LHCN-M2 (cell line): ENCODE measurements at regions not wholly inside any gene's neighbourhood (a gene's known extent, or its start where the extent isn't known, plus 50 kb on each side); places are given as distances from the start of the nearest gene placed in this dataset.
A peak's percentile ranks its signal among the peaks of the same experiment; 100 is the strongest.

Source experiments
- DNase-seq: peaks from one replicate; pipeline ENCODE4 v3.0.0-alpha.2; 2012; ENCODE audit warnings: low read depth

DNA sequence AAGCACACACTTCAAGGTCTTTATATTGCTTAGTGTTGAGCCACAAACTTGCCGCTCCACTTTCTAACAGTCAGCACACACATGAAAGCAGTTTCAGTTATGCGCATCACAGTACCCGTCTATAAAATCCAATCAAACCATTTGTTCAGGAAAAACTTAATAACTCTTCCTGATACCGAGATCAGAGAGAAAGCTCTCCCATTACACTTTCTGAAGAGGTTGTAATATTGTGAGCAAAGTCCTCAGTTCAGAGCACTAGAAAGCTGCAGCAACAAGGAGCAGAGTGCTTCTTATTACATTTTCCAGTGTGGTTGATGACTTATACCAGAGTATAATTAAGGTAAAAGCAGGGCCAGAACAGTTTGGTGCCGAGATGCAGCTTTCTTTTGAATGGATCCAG is 102.8 kb upstream of the F3 start:
- no peak for DNase-seq

DNA sequence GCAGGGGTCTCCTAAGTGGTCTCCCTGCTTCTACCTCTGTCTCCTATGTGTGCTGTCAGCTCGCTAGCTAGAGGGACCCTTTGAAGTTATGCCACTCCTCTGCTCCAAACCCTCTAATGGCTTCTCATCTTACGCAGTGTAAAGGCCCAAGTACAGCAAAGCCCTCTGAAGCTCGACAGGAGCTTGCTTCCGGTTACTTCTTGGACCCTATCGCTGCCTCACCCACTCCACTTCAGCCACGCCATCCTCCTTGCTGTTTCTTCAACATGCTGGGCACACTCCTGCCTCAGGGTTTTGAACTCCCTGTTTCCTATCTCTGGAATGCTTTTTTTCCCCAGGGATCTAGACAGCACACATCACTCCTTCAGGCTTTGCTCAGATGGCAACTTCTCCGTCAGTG is 102.3 kb upstream of the F3 start:
- DNase-seq = no peak

DNA sequence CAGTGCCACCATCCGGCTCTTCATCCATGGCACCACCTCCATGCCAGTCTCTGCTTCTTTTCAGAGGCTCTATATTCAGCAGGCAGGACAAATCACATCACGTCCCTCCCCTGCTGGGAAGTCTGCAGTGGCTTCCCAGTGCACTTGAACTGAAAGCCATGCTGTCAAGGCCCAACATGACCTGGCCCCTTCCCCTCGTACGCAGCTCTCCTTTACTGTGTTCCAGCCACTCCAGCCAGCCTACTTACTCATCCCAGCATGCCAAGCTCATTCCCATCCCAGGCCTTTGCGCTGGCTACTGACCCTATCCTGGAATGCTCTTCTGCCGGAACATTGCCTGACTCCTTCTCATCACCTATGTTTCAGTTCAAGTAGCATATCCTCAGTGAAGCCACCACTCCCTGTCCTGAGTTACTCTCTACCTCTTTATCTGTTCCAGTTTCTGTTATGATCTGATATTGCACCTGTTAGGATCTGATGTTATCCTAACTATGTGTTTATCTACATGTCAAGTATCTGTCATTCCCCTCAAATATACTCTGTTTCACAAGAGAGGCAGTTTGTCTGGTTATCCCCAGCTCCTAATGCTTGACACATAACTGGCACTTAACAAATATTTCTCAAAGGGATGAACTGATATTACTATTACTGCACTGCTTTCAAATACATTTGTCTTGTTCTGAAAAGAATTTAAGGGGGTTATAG is 101.2 kb upstream of the F3 start:
- no peak for DNase-seq

DNA sequence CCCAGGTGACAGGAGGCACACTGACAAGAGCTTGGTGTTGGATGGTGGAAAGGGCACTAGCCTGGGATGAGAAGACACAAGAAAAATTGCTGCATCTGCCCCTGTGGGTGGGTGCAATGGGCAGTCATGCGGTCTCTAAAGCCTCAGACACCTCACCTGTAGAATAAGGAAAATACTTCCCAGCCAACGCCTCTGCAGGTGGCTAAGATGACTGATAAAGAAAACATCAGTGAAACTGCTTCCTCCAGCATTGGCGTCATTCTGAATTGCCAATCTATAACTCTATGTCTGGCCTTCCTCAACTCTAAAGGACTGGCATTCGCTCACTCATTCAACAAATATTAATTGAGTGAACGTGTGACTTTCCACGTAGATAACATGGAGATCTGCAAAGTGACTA is 100.4 kb upstream of the F3 start:
- DNase-seq = no peak

DNA sequence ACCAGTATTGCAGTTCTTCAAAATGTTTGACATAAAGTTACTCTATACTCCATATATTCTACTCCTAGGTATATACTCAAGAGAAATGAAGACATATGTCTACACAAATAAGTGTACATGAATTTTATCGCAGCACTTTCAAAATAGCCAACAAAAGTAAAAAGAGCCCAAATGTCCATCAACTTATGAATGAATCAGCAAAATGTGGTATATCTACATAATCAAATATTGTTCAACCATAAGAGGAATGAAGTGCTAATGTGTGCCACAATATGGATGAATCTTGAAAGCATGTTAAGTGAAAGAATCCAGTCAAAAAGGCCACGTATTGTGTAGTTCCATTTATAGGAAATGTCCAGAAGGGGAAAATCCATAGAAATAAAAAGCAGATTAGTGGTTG is 98.6 kb upstream of the F3 start:
- no peak for DNase-seq

DNA sequence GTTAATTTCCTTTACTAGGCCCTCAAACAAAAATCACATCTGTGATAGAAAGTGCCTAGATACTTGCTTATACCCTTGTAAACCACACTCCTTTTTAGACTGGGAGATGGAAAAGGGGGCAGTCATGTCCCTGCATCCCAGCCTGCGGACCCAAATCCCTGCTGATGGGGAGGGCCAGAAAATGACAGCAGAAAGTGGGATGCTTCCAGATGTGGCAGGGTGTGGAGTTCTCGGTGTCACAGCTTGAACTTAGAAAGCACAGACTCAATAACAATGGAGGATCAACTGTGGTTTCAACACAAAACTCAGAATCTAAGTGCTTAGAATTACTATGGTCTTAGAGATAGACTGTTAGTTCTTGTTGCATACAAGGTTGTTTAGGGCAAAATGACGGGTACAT is 95.6 kb upstream of the F3 start:
- no peak for DNase-seq

DNA sequence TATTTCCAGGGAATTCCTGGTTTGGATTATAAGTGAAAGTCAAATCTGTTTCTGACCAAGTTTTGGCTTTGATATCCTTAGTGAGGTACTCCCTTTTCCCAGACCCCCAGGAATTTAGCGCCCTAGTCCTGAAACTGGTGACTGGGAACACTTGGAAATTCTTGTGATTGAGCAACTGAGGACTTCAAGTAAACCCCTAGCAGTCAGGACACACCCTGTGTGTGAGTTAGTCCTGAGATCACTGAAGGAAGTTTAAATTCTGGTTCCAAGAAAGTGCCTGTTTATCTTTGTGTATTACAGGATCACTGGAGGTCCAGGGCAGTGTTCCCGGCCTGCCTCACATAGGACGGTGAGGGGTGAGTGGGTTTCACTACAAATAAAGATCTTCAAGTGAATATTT is 95.1 kb upstream of the F3 start:
- no peak for DNase-seq

DNA sequence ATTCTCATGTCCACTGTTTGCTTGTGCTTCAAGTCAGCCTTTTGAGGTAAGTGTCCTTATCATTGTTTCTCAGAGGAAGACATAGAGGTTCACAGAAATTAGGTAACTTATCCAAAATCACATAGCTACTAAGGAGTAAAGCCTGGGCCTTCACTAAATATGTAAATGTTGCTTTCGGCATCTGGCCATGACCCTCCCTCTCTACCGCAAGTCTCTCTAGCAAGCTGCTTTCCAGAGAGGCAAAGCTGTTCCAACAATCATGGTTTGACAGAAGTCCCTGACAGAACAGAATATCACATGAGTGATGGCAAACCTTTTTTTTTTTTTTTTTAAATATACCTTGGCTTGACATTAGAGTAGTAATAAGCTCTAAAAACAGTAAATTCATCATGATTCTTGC is 94.5 kb upstream of the F3 start:
- no peak for DNase-seq

DNA sequence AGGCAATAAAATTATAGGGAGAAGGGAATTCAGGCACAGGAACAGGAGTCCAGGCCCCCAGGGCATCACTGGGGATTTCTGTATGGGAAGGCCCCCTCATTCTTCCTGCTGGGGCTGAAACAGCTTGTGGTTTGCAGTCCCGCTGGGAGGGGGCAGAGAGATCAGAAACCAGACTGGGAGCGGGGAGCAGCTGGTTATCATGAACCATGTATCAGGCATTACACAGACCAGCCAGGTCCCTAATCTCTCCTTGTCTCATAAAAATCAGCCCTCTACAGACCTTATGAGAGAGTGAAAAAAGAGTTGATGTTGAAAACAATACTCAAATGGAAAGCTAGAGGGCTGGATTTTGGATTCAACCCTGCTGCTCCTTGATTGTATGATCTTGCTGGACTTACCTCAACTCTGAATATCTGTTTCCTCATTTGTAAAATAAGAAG is 93.4 kb upstream of the F3 start:
- no peak for DNase-seq

DNA sequence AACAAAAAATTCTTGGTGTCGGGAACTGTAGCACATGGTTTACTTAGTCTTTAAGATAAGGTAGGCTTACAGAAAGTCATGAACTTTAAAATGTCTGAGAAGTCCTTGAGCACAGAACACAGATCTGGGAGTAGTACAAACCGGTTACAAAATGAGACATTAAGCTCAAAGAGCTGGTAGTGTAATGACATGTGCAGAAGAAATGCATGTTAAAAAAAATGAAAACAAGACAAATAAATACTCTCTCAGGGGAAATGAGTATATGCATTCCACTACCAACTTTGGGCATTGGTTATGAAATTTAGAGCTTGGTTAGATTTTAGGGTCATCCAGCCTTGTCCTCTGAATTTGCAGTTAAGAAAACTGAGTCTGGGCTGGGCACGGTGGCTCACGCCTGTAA is 91.5 kb upstream of the F3 start:
- peak; percentile 81 for DNase-seq

DNA sequence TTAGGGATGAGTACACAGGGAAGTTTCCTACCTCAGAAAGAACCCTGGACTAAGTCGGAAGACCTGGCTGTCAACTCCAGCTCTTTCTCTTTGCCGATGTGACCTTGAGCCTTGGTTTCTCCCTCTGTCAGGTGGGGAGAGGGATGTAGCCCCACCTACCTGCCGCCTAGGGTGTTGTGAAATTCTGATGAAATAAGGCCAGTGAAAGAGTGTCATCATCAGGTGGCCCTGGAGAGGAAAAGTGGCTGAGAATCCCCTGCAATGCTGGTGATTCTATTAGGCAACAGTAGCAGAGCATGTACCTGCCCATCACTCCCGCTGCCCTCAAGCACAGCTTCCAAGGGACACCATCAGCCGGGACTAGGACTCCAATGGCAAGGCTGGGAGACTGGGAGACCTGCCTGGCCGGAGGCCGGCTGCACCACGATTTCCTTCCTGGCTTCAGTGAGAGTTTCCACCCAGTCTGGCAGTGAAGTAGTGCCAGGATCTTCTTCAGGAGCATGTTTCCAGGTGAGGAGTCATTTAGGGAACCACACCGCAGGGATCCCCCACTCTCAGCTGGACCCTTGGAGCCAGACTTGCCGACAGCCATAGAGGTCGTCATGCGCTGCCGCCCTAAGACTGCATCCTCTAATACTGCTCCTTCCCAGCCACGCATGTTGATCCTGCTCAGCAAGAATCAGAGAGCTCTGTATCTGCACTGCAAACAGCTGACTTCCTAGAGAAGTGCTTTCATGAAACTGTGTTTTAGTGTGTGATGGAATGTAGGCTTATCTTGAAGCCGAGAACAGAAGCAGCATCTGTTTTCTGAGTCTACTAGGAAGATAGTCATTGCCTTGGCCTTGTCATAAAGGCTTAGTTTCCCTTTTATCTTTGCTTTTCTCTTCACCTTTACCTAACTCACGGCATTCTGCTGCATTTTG is 88.0 kb upstream of the F3 start:
- DNase-seq = no peak

DNA sequence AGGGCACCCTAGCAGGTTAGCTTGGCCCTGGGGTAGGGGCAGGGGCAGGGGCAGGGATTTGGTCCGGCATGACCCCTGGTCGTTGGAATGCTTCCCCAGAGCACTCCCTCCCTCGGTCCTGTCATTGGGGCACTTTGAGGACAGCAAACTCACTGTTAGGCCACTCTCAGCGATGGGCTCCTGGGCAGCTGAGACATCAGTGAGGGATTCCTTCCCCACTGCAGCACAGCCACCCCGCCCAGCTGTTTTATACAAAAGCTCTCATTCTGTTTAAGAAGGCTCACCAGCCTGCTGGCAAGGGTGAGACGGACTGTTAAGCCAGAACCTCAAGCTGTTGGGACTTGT is 86.9 kb upstream of the F3 start:
- no peak for DNase-seq

DNA sequence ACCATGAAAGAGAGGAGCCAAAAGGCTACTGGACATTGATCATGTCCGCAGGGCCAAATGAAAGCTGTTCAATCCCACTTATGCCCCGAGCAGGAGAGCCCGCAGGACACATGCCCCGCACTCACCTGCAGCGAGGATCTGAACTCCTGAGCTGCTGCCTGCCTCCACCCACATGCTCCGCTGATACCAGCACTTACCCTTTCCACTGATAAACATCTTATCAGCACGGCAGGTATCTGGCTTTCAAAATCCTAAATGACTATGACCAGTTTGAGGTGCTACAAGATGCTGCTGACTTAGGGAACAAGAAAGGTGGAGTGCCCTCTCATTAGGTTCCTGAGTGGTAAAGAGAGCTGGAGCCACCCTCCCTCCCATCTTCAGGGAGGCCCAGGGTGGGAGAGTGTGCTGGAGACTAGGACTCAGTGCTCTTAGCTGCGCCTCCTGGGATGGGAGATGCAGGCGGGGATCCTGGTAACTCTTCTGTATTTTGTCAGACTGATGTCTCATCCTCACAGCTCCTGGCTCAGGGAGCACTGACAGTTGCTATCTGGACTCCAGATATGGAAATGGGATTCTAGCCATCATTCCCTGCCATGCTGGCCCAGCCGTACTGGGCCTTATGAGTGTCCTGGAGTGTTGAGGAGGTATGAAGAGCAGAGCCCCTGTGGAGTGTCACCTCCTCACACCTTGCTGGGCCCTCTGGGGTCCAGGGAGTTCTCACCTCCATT is 86.4 kb upstream of the F3 start:
- DNase-seq = no peak

DNA sequence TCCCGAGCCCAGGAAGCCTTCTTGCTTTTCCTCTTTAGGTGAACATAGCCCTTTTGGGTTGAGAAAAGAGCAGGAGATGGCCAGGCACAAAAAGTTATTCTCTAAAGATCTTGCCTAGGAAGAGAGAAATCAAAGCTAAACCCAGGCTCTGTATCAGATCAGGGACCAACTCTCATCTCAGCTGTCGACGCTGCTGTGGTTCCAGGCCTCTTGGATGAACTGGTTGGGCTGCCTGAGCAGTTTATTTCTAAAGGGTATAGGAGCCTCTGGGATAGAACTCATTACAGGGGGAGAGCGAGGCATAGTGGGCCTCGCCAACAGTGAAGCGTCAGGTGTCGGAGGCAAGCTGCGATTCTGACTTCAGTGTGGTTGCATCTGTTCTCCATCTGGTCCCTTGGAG is 82.6 kb upstream of the F3 start:
- DNase-seq = no peak

DNA sequence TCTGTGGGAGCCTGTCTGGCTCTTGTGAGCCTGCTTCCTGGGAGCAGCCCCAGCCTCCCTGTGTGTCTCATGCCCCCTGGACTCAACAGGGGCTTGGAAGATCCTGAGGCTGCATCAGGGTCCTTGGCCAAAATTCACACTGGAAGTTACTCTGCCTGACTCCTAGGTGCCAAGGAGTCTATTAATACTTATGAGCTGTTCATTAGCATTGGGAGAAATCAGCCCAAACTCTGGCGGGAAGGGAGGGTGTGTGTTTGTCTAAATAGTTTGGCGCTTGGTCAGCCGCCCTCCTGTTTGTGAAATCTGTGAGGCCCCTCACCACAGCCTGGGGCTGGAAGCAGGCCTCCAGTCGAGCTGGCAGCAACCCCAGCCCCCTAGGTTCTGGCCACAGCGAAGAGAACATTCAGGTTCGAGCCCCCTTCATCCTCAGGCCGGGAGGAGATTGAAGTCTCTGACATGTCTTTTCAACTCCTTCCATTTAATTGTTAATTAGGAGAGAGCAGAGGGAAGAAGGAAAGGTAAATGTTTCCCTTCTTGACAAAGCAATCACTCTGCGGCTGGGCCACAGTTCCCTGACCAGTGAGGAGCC is 82.1 kb upstream of the F3 start:
- no peak for DNase-seq

DNA sequence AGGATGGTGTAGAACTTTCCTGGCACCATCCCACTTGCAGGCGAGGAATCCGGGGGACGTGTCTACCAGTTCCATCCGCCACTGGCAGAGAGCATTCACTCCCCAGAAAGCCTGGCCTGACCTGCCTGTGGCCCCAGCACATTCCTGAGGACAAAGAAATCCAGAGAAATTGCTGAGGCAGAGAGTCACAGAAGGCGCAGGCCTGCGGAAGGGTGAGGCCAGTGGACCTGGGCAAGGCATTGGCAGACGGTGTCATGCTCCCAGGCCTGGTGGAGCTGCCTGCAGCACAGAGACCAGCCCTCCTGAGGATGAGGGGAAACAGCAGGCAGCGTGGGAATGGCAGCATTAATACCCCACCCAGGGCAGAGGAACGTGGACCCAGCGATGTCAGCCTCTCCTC is 81.2 kb upstream of the F3 start:
- DNase-seq = peak; percentile 70

DNA sequence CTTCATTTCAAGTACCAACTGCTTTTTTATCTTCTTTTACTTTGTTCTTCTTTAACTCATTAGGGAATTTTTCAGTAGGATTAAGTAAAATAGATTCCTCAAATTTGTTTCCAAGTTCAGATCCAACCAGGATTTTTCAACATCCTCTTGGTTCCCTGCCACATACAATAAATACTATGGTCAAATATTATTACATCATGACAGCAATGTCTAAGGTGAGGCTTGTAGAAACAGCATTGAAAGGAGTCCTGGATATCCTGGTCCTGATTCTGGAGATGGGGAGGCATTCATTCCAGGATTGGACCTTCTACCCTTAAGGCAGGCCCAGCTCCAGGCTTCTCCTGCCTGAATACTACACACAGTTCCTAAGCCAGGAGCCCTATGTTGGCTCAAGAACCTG is 80.2 kb upstream of the F3 start:
- no peak for DNase-seq

DNA sequence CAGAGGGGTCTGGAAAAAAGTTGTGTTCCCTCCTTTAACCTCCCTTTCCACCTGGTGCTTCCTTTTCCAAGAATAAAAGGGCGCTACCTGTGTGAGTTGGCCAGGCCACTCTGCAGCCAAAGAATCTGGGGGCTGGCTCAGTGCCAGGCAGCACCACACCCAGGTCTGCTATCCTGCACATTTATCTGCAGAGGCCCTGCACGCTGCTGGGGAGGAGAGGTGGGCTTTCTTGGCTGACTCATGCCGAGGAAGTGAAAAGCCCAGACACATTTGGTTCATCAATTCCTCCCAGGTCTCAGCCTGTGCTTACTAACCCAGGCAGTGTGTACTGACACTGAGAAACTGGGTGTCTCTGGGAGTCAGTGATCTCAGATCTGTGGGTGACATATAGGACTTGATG is 79.8 kb upstream of the F3 start:
- no peak for DNase-seq

DNA sequence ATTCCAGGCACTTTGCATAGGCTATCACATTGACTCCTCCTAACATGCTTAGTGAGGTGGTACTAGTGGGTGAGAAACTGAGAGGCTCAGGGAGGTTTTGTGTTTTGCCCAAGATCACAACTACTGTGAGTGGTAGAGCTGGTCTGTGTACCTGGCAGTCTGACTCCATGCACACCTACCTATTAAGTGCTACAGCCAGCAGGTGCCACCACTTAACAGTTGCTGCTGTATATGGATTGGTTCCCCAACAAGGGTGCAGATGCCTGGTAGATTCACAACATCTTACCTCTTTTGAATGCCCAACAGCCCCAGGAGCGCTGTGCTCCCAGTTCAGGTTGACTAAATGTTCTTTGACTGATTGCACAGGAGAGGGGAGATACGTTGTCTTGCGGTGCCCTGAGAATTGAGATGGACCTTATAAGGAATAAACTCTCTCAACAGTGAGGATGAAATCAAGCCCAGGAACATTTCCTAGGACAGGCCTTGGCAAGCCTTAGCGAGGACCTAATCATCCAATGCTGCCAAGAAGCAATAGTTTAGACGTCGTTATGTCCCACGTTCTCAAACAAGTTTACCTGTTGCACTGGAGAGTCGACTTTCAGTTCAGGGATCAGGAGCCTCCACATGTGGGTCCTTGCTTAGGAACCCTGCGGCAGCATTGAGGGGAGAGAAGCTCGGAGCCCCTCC is 78.9 kb upstream of the F3 start:
- no peak for DNase-seq

DNA sequence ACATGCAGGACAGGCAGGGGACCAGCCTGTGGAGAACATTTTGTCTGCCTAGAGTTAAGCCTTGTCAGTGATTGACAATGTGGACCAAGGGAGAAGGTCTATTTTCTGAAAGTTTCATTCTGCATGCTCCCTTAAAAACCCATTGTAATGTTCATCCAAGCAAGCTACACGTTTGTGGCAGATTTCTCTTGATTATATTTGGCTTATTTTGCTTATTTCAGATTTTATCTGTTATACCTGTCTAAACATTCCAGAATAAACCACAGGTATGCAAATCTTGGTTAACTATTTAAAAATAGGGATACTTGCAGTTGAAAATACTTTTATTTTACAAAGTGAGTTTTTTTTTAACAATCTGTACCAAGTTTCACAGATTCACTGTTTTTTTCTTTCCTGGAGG is 78.2 kb upstream of the F3 start:
- DNase-seq = no peak

DNA sequence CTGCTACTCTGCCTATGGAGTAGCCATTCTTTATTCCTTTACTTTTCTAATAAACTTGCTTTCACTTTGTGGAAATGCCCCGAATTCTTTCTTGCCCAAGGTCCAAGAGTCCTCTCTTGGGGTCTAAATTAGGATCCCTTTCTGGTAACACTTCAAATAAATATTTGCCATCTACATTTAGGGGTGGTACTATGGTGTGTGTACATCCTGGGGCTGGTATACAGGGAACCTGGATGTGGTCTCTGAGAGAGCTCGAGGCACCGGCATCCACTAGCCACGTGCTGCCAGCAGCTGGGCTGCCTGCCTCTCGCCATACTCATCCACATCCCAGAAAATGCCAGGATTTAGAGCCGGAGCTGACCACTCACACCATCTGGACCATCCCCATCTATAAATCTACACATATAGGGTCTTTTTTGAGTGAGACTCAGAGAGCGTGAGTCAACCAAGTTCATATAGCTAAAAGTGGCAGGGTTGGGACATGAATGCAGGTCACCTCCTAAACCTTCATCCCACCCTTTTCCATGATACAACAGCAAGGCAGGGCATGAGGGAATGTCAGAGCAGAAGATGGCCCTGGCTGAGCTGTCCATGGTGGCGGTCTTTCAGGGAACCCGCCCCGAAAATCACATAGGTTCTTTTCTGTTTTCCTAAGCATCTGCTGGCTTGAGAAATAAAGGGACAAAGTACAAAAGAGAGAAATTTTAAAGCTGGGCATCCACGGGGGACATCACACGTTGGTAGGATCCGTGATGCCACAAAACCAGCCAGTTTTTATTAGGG is 76.6 kb upstream of the F3 start:
- DNase-seq = no peak
